ENCODE measurements at regions not wholly inside any gene's neighbourhood (a gene's known extent, or its start where the extent isn't known, plus 50 kb on each side); places are given as distances from the start of the nearest gene placed in this dataset.

GRCh38 chr22:22981670-22982571 lies 88.4 kb upstream of the GNAZ start:
- H3K27ac Mint-ChIP-seq, result no peak overlapping the region
- H3K27me3 Mint-ChIP-seq, result peaks cover 7 to 11% of the 10 kb centered on the region in 2 donors
- no peaks in the 10 kb centered on the region for H3K36me3 ChIP-seq (ENCODE audit: control insufficient read depth in 2 of 2, extremely low read depth in 1 of 2, insufficient read depth in 1 of 2, low read length in 1 of 2)
- H3K4me1 Mint-ChIP-seq, result peaks cover 5 to 9% (median 6%) of the 10 kb centered on the region in 3 donors
- H3K36me3 Mint-ChIP-seq, result no peaks in the 10 kb centered on the region
- ATAC-seq (replicated peaks in 1 of 4) (no peak), DNase-seq (no peak)
- peaks cover 2% of the 10 kb centered on the region for H3K9me3 ChIP-seq
- peaks cover 0 to 4% of the 10 kb centered on the region in 2 experiments for H3K27me3 ChIP-seq (replicated peaks in 1 of 2; ENCODE audit: control insufficient read depth in 2 of 2, extremely low read depth in 1 of 2, insufficient read depth in 2 of 2, low read length in 1 of 2)
- H3K27ac ChIP-seq (ENCODE audit: low read length), result no peak overlapping the region
- H3K9me3 Mint-ChIP-seq, result peaks cover 0 to 6% (median 6%) of the 10 kb centered on the region in 3 donors
- no peak overlapping the region for H3K4me3 Mint-ChIP-seq
- no peak overlapping the region for H3K4me3 ChIP-seq (ENCODE audit: control insufficient read depth in 1 of 2, extremely low read depth in 1 of 2, low read length in 1 of 2)
- ChIA-PET POLR2A (interaction anchor here in 1 of 2 donors (0.7 kb wide), 1 partner anchor 310 kb away, joined by 3 read pairs; no protein-coding TSS in a partner anchor), CTCF (interaction anchor here (0.7 kb wide), 2 partner anchors 111 to 232 kb away, joined by 5 to 7 read pairs; no protein-coding TSS in a partner anchor)
- WGBS (ENCODE audit: insufficient coverage), result 100% methylated on average over 1 of the region's 3 CpGs
- H3K4me1 ChIP-seq (ENCODE audit: control insufficient read depth in 1 of 2, extremely low read depth in 1 of 2, insufficient read depth in 2 of 2, low read length in 2 of 2), result peaks cover 0 to 12% of the 10 kb centered on the region in 2 experiments

GRCh38 chr22:22982616-22983015 lies 87.7 kb upstream of the GNAZ start:
- CTCF ChIA-PET, result no interaction called here

GRCh38 chr22:22983123-22983522 lies 87.2 kb upstream of the GNAZ start:
- no peaks in the 10 kb centered on the region for H3K36me3 Mint-ChIP-seq
- Histone ChIP-seq H3K27ac (ENCODE audit: low read length) (no peak overlapping the region), H3K36me3 (ENCODE audit: control insufficient read depth in 2 of 2, extremely low read depth in 1 of 2, insufficient read depth in 1 of 2, low read length in 1 of 2) (no peaks in the 10 kb centered on the region), H3K27me3 (replicated peaks in 1 of 2; ENCODE audit: control insufficient read depth in 2 of 2, extremely low read depth in 1 of 2, insufficient read depth in 2 of 2, low read length in 1 of 2) (peaks cover 0 to 7% of the 10 kb centered on the region in 2 experiments), H3K4me3 (ENCODE audit: control insufficient read depth in 1 of 2, extremely low read depth in 1 of 2, low read length in 1 of 2) (no peak overlapping the region), H3K9me3 (peaks cover 2% of the 10 kb centered on the region), H3K4me1 (ENCODE audit: control insufficient read depth in 1 of 2, extremely low read depth in 1 of 2, insufficient read depth in 2 of 2, low read length in 2 of 2) (peaks cover 0 to 12% of the 10 kb centered on the region in 2 experiments)
- CTCF ChIA-PET, result no interaction called here
- H3K4me3 Mint-ChIP-seq, result no peak overlapping the region
- POLR2A ChIA-PET, result no interaction called here
- DNase-seq (no peak), ATAC-seq (replicated peaks in 1 of 4) (peak in 1 of 4 experiments; percentile 45)
- H3K9me3 Mint-ChIP-seq, result peaks cover 0 to 6% (median 6%) of the 10 kb centered on the region in 3 donors
- H3K27me3 Mint-ChIP-seq, result peaks cover 7 to 15% of the 10 kb centered on the region in 2 donors
- peaks cover 5 to 9% (median 6%) of the 10 kb centered on the region in 3 donors for H3K4me1 Mint-ChIP-seq
- H3K27ac Mint-ChIP-seq, result no peak overlapping the region
- WGBS (ENCODE audit: insufficient coverage), result no CpG with 5 or more reads among the region's 2 CpGs

More at GRCh38 chr22:22982616-22983015, 87.7 kb upstream of the GNAZ start:
- Mint-ChIP-seq H3K27me3 (peaks cover 7 to 14% of the 10 kb centered on the region in 2 donors), H3K4me1 (peaks cover 5 to 9% (median 6%) of the 10 kb centered on the region in 3 donors), H3K36me3 (no peaks in the 10 kb centered on the region), H3K4me3 (no peak overlapping the region), H3K27ac (no peak overlapping the region), H3K9me3 (peaks cover 0 to 6% (median 6%) of the 10 kb centered on the region in 3 donors)
- WGBS (ENCODE audit: insufficient coverage), result no CpG with 5 or more reads among the region's 2 CpGs
- no peak for DNase-seq
- POLR2A ChIA-PET, result interaction anchor here in 1 of 2 donors (0.7 kb wide), 1 partner anchor 310 kb away, joined by 3 read pairs; no protein-coding TSS in a partner anchor
- Histone ChIP-seq H3K4me3 (ENCODE audit: control insufficient read depth in 1 of 2, extremely low read depth in 1 of 2, low read length in 1 of 2) (no peak overlapping the region), H3K36me3 (ENCODE audit: control insufficient read depth in 2 of 2, extremely low read depth in 1 of 2, insufficient read depth in 1 of 2, low read length in 1 of 2) (no peaks in the 10 kb centered on the region), H3K4me1 (ENCODE audit: control insufficient read depth in 1 of 2, extremely low read depth in 1 of 2, insufficient read depth in 2 of 2, low read length in 2 of 2) (peaks cover 0 to 12% of the 10 kb centered on the region in 2 experiments), H3K27ac (ENCODE audit: low read length) (no peak overlapping the region), H3K9me3 (peaks cover 2% of the 10 kb centered on the region), H3K27me3 (replicated peaks in 1 of 2; ENCODE audit: control insufficient read depth in 2 of 2, extremely low read depth in 1 of 2, insufficient read depth in 2 of 2, low read length in 1 of 2) (peaks cover 0 to 7% of the 10 kb centered on the region in 2 experiments)
- ATAC-seq (replicated peaks in 1 of 4), result no peak

- WGBS (ENCODE audit: insufficient coverage), result no CpG with 5 or more reads among the region's 1 CpG
- H3K27ac Mint-ChIP-seq, result no peak overlapping the region
- DNase-seq (no peak), ATAC-seq (replicated peaks in 1 of 4) (no peak)
- peaks cover 0 to 7% of the 10 kb centered on the region in 2 experiments for H3K27me3 ChIP-seq (replicated peaks in 1 of 2; ENCODE audit: control insufficient read depth in 2 of 2, extremely low read depth in 1 of 2, insufficient read depth in 2 of 2, low read length in 1 of 2)
- H3K4me1 Mint-ChIP-seq, result peaks cover 5 to 9% (median 6%) of the 10 kb centered on the region in 3 donors
- peaks cover 7 to 18% of the 10 kb centered on the region in 2 donors for H3K27me3 Mint-ChIP-seq
- no peak overlapping the region for H3K4me3 Mint-ChIP-seq
- CTCF ChIA-PET, result no interaction called here
- no peaks in the 10 kb centered on the region for H3K36me3 ChIP-seq (ENCODE audit: control insufficient read depth in 2 of 2, extremely low read depth in 1 of 2, insufficient read depth in 1 of 2, low read length in 1 of 2)
- no peak overlapping the region for H3K4me3 ChIP-seq (ENCODE audit: control insufficient read depth in 1 of 2, extremely low read depth in 1 of 2, low read length in 1 of 2)
- peaks cover 0 to 12% of the 10 kb centered on the region in 2 experiments for H3K4me1 ChIP-seq (ENCODE audit: control insufficient read depth in 1 of 2, extremely low read depth in 1 of 2, insufficient read depth in 2 of 2, low read length in 2 of 2)
- peaks cover 2% of the 10 kb centered on the region for H3K9me3 ChIP-seq
- peaks cover 0 to 6% (median 6%) of the 10 kb centered on the region in 3 donors for H3K9me3 Mint-ChIP-seq
- no peaks in the 10 kb centered on the region for H3K36me3 Mint-ChIP-seq
- no peak overlapping the region for H3K27ac ChIP-seq (ENCODE audit: low read length)
- POLR2A ChIA-PET, result no interaction called here
Measured at GRCh38 chr22:22983816-22984215, 86.5 kb upstream of the GNAZ start.

- peaks cover 0 to 12% of the 10 kb centered on the region in 2 experiments for H3K4me1 ChIP-seq (ENCODE audit: control insufficient read depth in 1 of 2, extremely low read depth in 1 of 2, insufficient read depth in 2 of 2, low read length in 2 of 2)
- POLR2A ChIA-PET, result no interaction called here
- H3K27me3 ChIP-seq (replicated peaks in 1 of 2; ENCODE audit: control insufficient read depth in 2 of 2, extremely low read depth in 1 of 2, insufficient read depth in 2 of 2, low read length in 1 of 2), result peaks cover 0 to 11% of the 10 kb centered on the region in 2 experiments
- CTCF ChIA-PET, result no interaction called here
- ATAC-seq (replicated peaks in 1 of 4), result no peak
- peaks cover 5 to 9% (median 6%) of the 10 kb centered on the region in 3 donors for H3K4me1 Mint-ChIP-seq
- no peak for DNase-seq
- no peaks in the 10 kb centered on the region for H3K36me3 ChIP-seq (ENCODE audit: control insufficient read depth in 2 of 2, extremely low read depth in 1 of 2, insufficient read depth in 1 of 2, low read length in 1 of 2)
- no peak overlapping the region for H3K4me3 Mint-ChIP-seq
- WGBS (ENCODE audit: insufficient coverage), result 78% methylated on average over 1 of the region's 2 CpGs
- H3K27ac ChIP-seq (ENCODE audit: low read length), result no peak overlapping the region
- H3K27me3 Mint-ChIP-seq, result peaks cover 7 to 24% of the 10 kb centered on the region in 2 donors
- H3K27ac Mint-ChIP-seq, result no peak overlapping the region
- no peaks in the 10 kb centered on the region for H3K36me3 Mint-ChIP-seq
- H3K9me3 Mint-ChIP-seq, result peaks cover 0 to 6% (median 6%) of the 10 kb centered on the region in 3 donors
- no peak overlapping the region for H3K4me3 ChIP-seq (ENCODE audit: control insufficient read depth in 1 of 2, extremely low read depth in 1 of 2, low read length in 1 of 2)
- no peaks in the 10 kb centered on the region for H3K9me3 ChIP-seq
Measured at GRCh38 chr22:22984967-22985366, 85.4 kb upstream of the GNAZ start.

- 68% methylated on average over 2 of the region's 2 CpGs for WGBS (ENCODE audit: insufficient coverage)
- Mint-ChIP-seq H3K36me3 (no peaks in the 10 kb centered on the region), H3K27me3 (peaks cover 12 to 33% of the 10 kb centered on the region in 2 donors), H3K9me3 (no peaks in the 10 kb centered on the region), H3K4me3 (no peak overlapping the region), H3K27ac (no peak overlapping the region), H3K4me1 (peaks cover 5 to 9% (median 6%) of the 10 kb centered on the region in 3 donors)
- POLR2A ChIA-PET, result no interaction called here
- Histone ChIP-seq H3K9me3 (no peaks in the 10 kb centered on the region), H3K36me3 (ENCODE audit: control insufficient read depth in 2 of 2, extremely low read depth in 1 of 2, insufficient read depth in 1 of 2, low read length in 1 of 2) (no peaks in the 10 kb centered on the region), H3K27ac (ENCODE audit: low read length) (no peak overlapping the region), H3K27me3 (replicated peaks in 1 of 2; ENCODE audit: control insufficient read depth in 2 of 2, extremely low read depth in 1 of 2, insufficient read depth in 2 of 2, low read length in 1 of 2) (peaks cover 0 to 13% of the 10 kb centered on the region in 2 experiments), H3K4me3 (ENCODE audit: control insufficient read depth in 1 of 2, extremely low read depth in 1 of 2, low read length in 1 of 2) (no peak overlapping the region), H3K4me1 (ENCODE audit: control insufficient read depth in 1 of 2, extremely low read depth in 1 of 2, insufficient read depth in 2 of 2, low read length in 2 of 2) (peaks cover 0 to 12% of the 10 kb centered on the region in 2 experiments)
- DNase-seq (no peak), ATAC-seq (replicated peaks in 1 of 4) (no peak)
- CTCF ChIA-PET, result no interaction called here
Measured at GRCh38 chr22:22986008-22986407, 84.3 kb upstream of the GNAZ start.

Measured in T-cell (primary cell).